ENCODE measurements at regions not wholly inside any gene's neighbourhood (a gene's known extent, or its start where the extent isn't known, plus 50 kb on each side); places are given as distances from the start of the nearest gene placed in this dataset.

- H3K4me2 ChIP-seq (ENCODE audit: low read depth, low read length, poor library complexity, severe bottlenecking) = no peak overlapping the region
- no peaks in the 10 kb centered on the region for H3K9me2 ChIP-seq (replicated peaks; ENCODE audit: insufficient read depth, low read length)
Measured at GRCh38 chr2:187956906-187957534, 334.7 kb upstream of the GULP1 start.

GRCh38 chr2:187959821-187960220, 331.9 kb upstream of the GULP1 start:
- TF ChIP-seq CTCF (IDR thresholded peaks at IDR 0.05; ENCODE audit: insufficient read depth, low read length, poor library complexity, severe bottlenecking) (no peak), EZH2phosphoT487 (conservative IDR thresholded peaks at IDR 0.05; ENCODE audit: low read length) (no peak)
- no peak overlapping the region for H3K27ac ChIP-seq (ENCODE audit: low read depth, low read length)
- no peak overlapping the region for H3K4me3 ChIP-seq (ENCODE audit: insufficient read depth, low read length, poor library complexity, severe bottlenecking)
- H3K79me2 ChIP-seq (ENCODE audit: insufficient read depth, low read length) = no peaks in the 10 kb centered on the region
- no peaks in the 10 kb centered on the region for H3K9me3 ChIP-seq (ENCODE audit: insufficient read depth, low read length)
- H3K9me2 ChIP-seq (replicated peaks; ENCODE audit: insufficient read depth, low read length) = no peaks in the 10 kb centered on the region
- no peaks in the 10 kb centered on the region for H3K27me3 ChIP-seq (ENCODE audit: low read length)
- H3K4me2 ChIP-seq (ENCODE audit: low read depth, low read length, poor library complexity, severe bottlenecking) = no peak overlapping the region
- H2AFZ ChIP-seq (ENCODE audit: low read depth, low read length, severe bottlenecking) = no peak overlapping the region
- no peak overlapping the region for H3K9ac ChIP-seq (ENCODE audit: low read length)
- H3F3A ChIP-seq (ENCODE audit: insufficient read depth) = no peaks in the 10 kb centered on the region
- H3K36me3 ChIP-seq (ENCODE audit: low read length) = no peaks in the 10 kb centered on the region
- H4K20me1 ChIP-seq (ENCODE audit: low read depth, low read length) = no peaks in the 10 kb centered on the region

More at GRCh38 chr2:187956906-187957534, 334.7 kb upstream of the GULP1 start:
- H3F3A ChIP-seq (ENCODE audit: insufficient read depth) = no peaks in the 10 kb centered on the region
- H3K9ac ChIP-seq (ENCODE audit: low read length) = no peak overlapping the region
- no peaks in the 10 kb centered on the region for H3K79me2 ChIP-seq (ENCODE audit: insufficient read depth, low read length)
- no peaks in the 10 kb centered on the region for H4K20me1 ChIP-seq (ENCODE audit: low read depth, low read length)
- no peak overlapping the region for H3K4me3 ChIP-seq (ENCODE audit: insufficient read depth, low read length, poor library complexity, severe bottlenecking)
- no peak overlapping the region for H2AFZ ChIP-seq (ENCODE audit: low read depth, low read length, severe bottlenecking)
- H3K27ac ChIP-seq (ENCODE audit: low read depth, low read length) = no peak overlapping the region
- H3K27me3 ChIP-seq (ENCODE audit: low read length) = no peaks in the 10 kb centered on the region
- no peaks in the 10 kb centered on the region for H3K9me3 ChIP-seq (ENCODE audit: insufficient read depth, low read length)
- H3K36me3 ChIP-seq (ENCODE audit: low read length) = no peaks in the 10 kb centered on the region
- no peak for TF ChIP-seq CTCF (IDR thresholded peaks at IDR 0.05; ENCODE audit: insufficient read depth, low read length, poor library complexity, severe bottlenecking)
- no peak for TF ChIP-seq EZH2phosphoT487 (conservative IDR thresholded peaks at IDR 0.05; ENCODE audit: low read length)

GRCh38 chr2:187962538-187962937, 329.1 kb upstream of the GULP1 start:
- no peak overlapping the region for H2AFZ ChIP-seq (ENCODE audit: low read depth, low read length, severe bottlenecking)
- no peak overlapping the region for H3K4me3 ChIP-seq (ENCODE audit: insufficient read depth, low read length, poor library complexity, severe bottlenecking)
- no peaks in the 10 kb centered on the region for H3K27me3 ChIP-seq (ENCODE audit: low read length)
- H3K79me2 ChIP-seq (ENCODE audit: insufficient read depth, low read length) = no peaks in the 10 kb centered on the region
- no peak overlapping the region for H3K4me2 ChIP-seq (ENCODE audit: low read depth, low read length, poor library complexity, severe bottlenecking)
- TF ChIP-seq EZH2phosphoT487 (conservative IDR thresholded peaks at IDR 0.05; ENCODE audit: low read length) (no peak), CTCF (IDR thresholded peaks at IDR 0.05; ENCODE audit: insufficient read depth, low read length, poor library complexity, severe bottlenecking) (no peak)
- no peak overlapping the region for H3K27ac ChIP-seq (ENCODE audit: low read depth, low read length)
- no peaks in the 10 kb centered on the region for H3K9me2 ChIP-seq (replicated peaks; ENCODE audit: insufficient read depth, low read length)
- H3F3A ChIP-seq (ENCODE audit: insufficient read depth) = no peaks in the 10 kb centered on the region
- no peak overlapping the region for H3K9ac ChIP-seq (ENCODE audit: low read length)
- H4K20me1 ChIP-seq (ENCODE audit: low read depth, low read length) = no peaks in the 10 kb centered on the region
- H3K9me3 ChIP-seq (ENCODE audit: insufficient read depth, low read length) = no peaks in the 10 kb centered on the region
- no peaks in the 10 kb centered on the region for H3K36me3 ChIP-seq (ENCODE audit: low read length)
